ENCODE measurements at regions not wholly inside any gene's neighbourhood (a gene's known extent, or its start where the extent isn't known, plus 50 kb on each side); places are given as distances from the start of the nearest gene placed in this dataset.

GRCh38 chr9:2923766-2924379 is 80.0 kb upstream of the PUM3 start:
- no peak for TF ChIP-seq CTCF (conservative IDR thresholded peaks at IDR 0.05 in 1 of 2, IDR thresholded peaks at IDR 0.05 in 1 of 2; ENCODE audit: extremely low read depth in 1 of 2, insufficient read depth in 1 of 2, low read depth in 1 of 2, low read length in 2 of 2)
- TF ChIP-seq EZH2 (IDR thresholded peaks at IDR 0.05; ENCODE audit: borderline replicate concordance, low read length), result no peak

All from mammary epithelial cell (primary cell).